H1 (cell line): ENCODE measurements at regions not wholly inside any gene's neighbourhood (a gene's known extent, or its start where the extent isn't known, plus 50 kb on each side); places are given as distances from the start of the nearest gene placed in this dataset.

ENCODE experiments used
- ATF2 ChIP-seq: IDR thresholded peaks from 2 replicates; pipeline ENCODE4 v1.6.1; 2012; ENCODE audit warnings: low read length, inconsistent platforms
- CHD7 ChIP-seq: fragments of 300-600 bp; sonication (generic); IDR thresholded peaks from 2 replicates; pipeline ENCODE4 v1.7.1; 2012; ENCODE audit warnings: low read length, moderate library complexity, mild to moderate bottlenecking, inconsistent platforms; ENCODE audit not compliant: insufficient replicate concordance
- CTCF ChIP-seq, 3 experiments: IDR thresholded peaks; 1 replicate in 2 of 3; 2 replicates in 1 of 3; pipeline versions ENCODE4 v1.5.1 to v1.6.1; 2011; ENCODE audit warnings: low read length in 3 of 3, mild to moderate bottlenecking in 3 of 3, inconsistent platforms in 2 of 3, low read depth in 1 of 3, moderate library complexity in 1 of 3; ENCODE audit not compliant: insufficient read depth in 1 of 3; ENCODE audit errors: control extremely low read depth in 1 of 3
- MAX ChIP-seq: IDR thresholded peaks from 2 replicates; pipeline ENCODE4 v1.6.1; 2012; ENCODE audit warnings: inconsistent platforms
- POLR2AphosphoS5 ChIP-seq: IDR thresholded peaks from 2 replicates; pipeline ENCODE4 v1.6.1; 2011; ENCODE audit warnings: low read depth, low read length
- SAP30 ChIP-seq: fragments of 300-600 bp; sonication (generic); IDR thresholded peaks from 2 replicates; pipeline ENCODE4 v1.7.1; 2012; ENCODE audit warnings: low read length, moderate library complexity, mild to moderate bottlenecking, inconsistent platforms; ENCODE audit not compliant: insufficient read depth, insufficient replicate concordance
- ZNF274 ChIP-seq: IDR thresholded peaks from 2 replicates; pipeline ENCODE4 v1.7.0; 2012; ENCODE audit warnings: low read length, borderline replicate concordance; ENCODE audit errors: extremely low read depth

GRCh38 chr15:85314633-85315032, 65.8 kb upstream of the AKAP13 start (continued):
- no peak for TF ChIP-seq CHD7
- TF ChIP-seq POLR2AphosphoS5, result no peak
- TF ChIP-seq SAP30, result no peak
- TF ChIP-seq MAX, result no peak
- TF ChIP-seq ZNF274, result no peak
- no peak for TF ChIP-seq CTCF (IDR thresholded peaks at IDR 0.05; ENCODE audit: control extremely low read depth in 1 of 3, insufficient read depth in 1 of 3, low read depth in 1 of 3, low read length in 3 of 3)
- no peak for TF ChIP-seq ATF2
